ENCODE measurements at regions not wholly inside any gene's neighbourhood (a gene's known extent, or its start where the extent isn't known, plus 50 kb on each side); places are given as distances from the start of the nearest gene placed in this dataset.
"Not testable (repeated sequence)": the region's sequence is repeated elsewhere in the genome, so short reads cannot be mapped to it uniquely, and the experiment has no call there.

GRCh38 chrX:42442745-42443144 lies 335.2 kb downstream of the PPP1R2C start:
- no peak for DNase-seq

DNA sequence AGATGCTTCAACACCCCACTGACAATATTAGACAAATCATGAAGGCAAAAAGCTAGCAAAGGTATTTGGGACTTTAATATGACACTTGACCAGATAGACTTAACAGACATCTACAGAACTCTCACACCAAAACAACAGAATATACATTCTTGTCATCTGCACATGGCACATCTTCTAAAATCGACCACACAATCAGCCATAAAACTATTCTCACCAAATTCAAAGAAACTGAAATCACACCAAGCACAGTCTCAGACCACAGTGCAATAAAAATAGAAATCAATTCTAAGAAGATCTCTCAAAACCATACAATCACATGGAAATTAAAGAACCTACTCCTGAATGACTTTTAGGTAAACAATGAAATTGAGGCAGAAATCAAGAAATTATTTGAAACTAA lies 340.8 kb downstream of the PPP1R2C start:
- DNase-seq, result no peak

- no peak for DNase-seq
Measured at GRCh38 chrX:42434458-42435166, 343.4 kb downstream of the PPP1R2C start.

- DNase-seq, result no peak
Measured at GRCh38 chrX:42432552-42432951, 345.4 kb downstream of the PPP1R2C start.

GRCh38 chrX:42422961-42423360 lies 355.0 kb downstream of the PPP1R2C start:
- DNase-seq, result no peak

DNA sequence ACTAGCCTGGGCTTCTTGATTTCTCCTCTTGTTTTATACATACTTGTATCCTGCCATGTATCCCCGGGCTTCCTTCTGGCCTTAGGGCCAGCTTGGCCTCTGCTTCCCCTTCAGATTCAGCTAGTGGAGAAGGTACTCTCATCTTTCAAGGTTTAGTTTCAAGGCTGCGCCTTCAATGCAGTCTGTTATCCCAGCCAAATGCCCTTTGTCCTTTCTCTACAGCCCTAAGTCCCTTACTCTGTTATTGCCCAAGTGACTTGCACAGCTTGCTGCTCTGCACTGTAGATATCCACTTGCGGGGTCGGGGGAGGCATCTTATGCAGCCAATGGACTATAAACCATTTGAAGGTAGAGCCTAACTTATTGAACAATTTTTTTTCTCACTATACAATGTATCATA lies 357.5 kb downstream of the PPP1R2C start:
- no peak for DNase-seq

- no peak for DNase-seq
Measured at GRCh38 chrX:42415636-42416035, 362.3 kb downstream of the PPP1R2C start.

DNA sequence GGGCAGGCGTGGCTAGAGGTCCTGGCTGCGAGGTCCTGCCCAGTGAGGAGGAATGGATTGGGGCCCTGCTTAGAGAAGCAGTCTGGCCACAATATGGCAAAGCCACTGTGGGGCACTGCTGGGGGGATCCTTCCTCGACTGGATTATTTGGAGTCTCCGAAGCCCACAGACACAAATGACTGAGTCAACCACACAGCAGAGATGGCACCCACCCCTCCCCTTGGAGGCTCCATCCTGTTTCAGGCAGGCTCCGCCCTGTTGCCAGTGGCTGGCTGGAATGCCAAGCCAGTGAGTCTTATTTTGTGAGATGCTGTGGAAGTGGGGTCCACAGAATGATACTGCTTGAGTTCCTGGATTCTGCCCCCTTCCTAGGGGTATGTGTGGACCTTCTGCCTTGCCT lies 363.9 kb downstream of the PPP1R2C start:
- DNase-seq, result no peak

- DNase-seq, result no peak
Measured at GRCh38 chrX:42399632-42400024, 378.3 kb downstream of the PPP1R2C start.

- DNase-seq, result no peak
Measured at GRCh38 chrX:42398967-42399631, 378.9 kb downstream of the PPP1R2C start.

DNA sequence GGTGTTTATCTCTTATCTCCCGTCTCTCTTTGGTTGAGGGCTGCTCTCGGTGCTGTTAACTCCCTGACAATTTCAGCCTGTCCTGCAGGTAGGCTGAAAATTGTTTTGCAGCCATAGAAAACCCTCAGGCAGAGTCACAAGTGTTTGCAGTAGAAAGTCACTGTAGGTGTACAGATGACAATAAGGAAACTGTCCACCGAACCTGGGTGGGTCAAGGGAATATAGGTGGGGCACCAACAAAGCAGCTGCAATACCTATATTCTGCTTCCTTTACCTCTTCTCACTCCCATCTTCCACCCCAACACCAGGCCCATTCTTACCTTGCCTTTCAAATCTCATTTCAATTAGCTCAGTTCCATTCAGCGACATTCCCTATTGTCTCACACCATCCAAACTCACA lies 381.8 kb downstream of the PPP1R2C start:
- no peak for DNase-seq

DNA sequence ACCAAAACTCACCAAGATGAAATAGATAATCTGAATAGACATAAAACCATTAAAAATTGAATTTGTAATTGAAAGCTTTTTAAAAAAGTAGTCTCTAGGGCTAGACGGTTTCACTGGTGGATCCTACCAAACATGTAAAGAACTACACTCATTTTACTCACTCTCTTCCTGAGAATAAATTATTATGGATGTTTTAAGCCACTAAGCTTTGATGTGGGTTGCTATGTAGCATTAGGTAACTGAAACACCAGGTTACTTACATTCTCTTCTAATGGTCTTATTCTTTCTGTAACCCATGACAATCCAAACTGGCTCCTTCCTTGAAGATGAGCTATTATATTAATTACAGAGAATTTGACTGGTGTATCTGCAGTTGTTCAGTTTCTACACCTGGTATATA lies 385.1 kb downstream of the PPP1R2C start:
- no peak for DNase-seq

- no peak for DNase-seq
Measured at GRCh38 chrX:42386681-42387080, 391.3 kb downstream of the PPP1R2C start.

GRCh38 chrX:42385730-42386129 lies 392.2 kb downstream of the PPP1R2C start:
- DNase-seq, result no peak

DNA sequence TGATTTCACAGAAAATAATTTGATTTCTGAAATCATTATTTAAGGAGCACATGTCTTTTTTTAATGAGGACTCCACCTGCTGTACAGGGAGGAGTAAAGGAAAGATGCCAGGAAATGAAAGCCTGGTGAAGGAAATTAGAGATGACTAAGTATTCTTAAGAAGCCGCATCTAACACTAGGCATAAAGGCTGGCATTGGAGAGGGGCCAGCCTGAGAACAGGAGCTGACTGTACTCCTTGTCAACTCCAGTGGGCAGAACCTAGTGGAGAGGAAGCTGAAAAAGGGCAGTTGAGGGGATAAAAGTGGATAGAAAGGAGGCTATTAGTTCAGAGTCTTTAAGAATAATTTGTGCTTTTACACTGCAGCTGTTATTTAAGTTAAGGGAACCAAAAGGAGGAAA lies 393.0 kb downstream of the PPP1R2C start:
- DNase-seq, result no peak

GRCh38 chrX:42378857-42379256 lies 399.1 kb downstream of the PPP1R2C start:
- DNase-seq, result no peak

DNA sequence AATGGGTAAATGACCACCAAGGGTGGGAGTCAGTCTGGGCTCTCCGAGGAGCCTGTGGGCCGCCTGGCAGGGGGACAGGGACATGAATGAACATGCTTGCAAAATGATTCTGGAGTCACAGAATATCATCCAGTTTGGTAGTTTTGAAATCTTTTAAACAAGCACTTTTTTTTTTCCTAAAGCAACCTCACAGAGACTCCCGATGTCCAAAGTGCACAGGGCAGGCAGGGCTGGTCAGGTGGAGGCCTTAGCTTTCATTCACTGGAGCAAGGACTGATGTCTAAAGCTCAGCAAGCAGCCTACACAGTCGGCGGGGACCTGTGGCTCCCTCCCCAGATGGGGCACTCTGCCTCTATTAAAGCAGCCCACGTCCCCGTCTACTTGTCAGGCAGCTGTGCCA lies 402.9 kb downstream of the PPP1R2C start:
- no peak for DNase-seq

- DNase-seq, result no peak
Measured at GRCh38 chrX:42366181-42366580, 411.8 kb downstream of the PPP1R2C start.

- DNase-seq, result no peak
Measured at GRCh38 chrX:42362219-42362618, 415.7 kb downstream of the PPP1R2C start.

DNA sequence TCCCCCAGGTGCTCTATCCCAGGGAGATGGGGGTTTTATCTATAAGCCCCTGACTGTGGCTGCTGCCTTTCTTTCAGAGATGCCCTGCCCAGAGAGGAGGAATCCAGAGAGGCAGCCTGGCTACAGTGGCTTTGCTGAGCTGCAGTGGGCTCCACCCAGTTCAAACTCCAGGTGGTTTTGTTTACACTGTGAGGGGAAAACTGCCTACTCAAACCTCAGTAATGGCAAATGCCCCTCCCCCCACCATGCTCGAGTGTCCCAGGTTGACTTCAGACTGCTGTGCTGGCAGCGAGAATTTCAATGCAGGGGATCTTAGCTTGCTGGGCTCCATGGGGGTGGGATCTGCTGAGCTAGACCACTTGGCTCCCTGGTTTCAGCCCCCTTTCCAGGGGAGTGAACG lies 419.6 kb upstream of the CASK start:
- not testable (repeated sequence) for DNase-seq
